ENCODE measurements at regions not wholly inside any gene's neighbourhood (a gene's known extent, or its start where the extent isn't known, plus 50 kb on each side); places are given as distances from the start of the nearest gene placed in this dataset.

DNA sequence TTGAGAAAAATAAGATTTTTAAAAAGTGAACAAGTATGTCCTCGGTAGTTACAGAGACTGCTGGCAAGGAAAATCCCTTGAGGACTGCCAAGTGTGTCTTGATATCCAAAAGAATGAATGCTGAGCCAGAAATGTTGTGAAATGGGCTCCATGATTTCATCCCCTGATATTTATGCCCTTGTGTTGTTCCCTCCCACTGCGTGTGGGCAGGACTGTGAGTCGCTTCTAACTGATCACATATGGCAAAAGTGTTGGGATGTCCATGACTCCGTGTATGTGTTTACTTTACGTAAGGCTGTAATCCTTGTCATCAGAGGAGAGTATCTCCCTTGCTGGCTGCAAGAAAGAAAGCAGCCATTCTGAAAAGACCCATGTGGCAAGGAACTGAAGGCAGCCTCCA is 285.1 kb downstream of the SS18 start:
- DNase-seq: no peak
- Mint-ChIP-seq H3K27ac (no peak overlapping the region), H3K27me3 (ENCODE audit: low read depth, poor library complexity) (peaks cover 4% of the 10 kb centered on the region), H3K4me3 (no peak overlapping the region), H3K36me3 (ENCODE audit: low read depth) (peaks cover 5% of the 10 kb centered on the region), H3K9me3 (peaks cover 10% of the 10 kb centered on the region), H3K4me1 (no peaks in the 10 kb centered on the region)
- TF ChIP-seq, protein P1, sequence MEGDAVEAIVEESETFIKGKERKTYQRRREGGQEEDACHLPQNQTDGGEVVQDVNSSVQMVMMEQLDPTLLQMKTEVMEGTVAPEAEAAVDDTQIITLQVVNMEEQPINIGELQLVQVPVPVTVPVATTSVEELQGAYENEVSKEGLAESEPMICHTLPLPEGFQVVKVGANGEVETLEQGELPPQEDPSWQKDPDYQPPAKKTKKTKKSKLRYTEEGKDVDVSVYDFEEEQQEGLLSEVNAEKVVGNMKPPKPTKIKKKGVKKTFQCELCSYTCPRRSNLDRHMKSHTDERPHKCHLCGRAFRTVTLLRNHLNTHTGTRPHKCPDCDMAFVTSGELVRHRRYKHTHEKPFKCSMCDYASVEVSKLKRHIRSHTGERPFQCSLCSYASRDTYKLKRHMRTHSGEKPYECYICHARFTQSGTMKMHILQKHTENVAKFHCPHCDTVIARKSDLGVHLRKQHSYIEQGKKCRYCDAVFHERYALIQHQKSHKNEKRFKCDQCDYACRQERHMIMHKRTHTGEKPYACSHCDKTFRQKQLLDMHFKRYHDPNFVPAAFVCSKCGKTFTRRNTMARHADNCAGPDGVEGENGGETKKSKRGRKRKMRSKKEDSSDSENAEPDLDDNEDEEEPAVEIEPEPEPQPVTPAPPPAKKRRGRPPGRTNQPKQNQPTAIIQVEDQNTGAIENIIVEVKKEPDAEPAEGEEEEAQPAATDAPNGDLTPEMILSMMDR (IDR thresholded peaks at IDR 0.05): no peak

DNA sequence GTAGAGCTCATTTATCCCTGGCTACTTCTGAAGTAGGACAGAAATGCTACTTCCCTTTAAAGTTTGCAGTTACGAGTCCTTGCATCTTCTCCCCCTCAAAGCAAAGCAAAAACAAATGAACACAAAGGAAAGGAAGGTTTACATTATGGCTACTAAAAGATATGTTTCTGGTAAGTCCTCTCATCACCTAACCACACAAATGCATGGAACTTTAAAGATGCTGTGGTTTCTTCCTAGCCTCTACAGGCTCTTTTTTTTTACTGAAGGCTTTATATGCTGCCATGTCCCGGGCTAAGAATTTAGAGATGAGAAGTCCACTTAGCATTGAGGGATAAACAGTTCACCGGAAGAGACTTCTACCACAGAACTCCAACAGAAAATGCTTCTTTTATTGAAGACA is 291.2 kb downstream of the SS18 start:
- Mint-ChIP-seq H3K4me1 (peaks cover 11% of the 10 kb centered on the region), H3K27me3 (ENCODE audit: low read depth, poor library complexity) (peaks cover 10% of the 10 kb centered on the region), H3K27ac (no peak overlapping the region), H3K4me3 (no peak overlapping the region), H3K9me3 (peaks cover 10% of the 10 kb centered on the region), H3K36me3 (ENCODE audit: low read depth) (peaks cover 5% of the 10 kb centered on the region)
- no peak for DNase-seq
- TF ChIP-seq, protein P1 (IDR thresholded peaks at IDR 0.05): no peak

DNA sequence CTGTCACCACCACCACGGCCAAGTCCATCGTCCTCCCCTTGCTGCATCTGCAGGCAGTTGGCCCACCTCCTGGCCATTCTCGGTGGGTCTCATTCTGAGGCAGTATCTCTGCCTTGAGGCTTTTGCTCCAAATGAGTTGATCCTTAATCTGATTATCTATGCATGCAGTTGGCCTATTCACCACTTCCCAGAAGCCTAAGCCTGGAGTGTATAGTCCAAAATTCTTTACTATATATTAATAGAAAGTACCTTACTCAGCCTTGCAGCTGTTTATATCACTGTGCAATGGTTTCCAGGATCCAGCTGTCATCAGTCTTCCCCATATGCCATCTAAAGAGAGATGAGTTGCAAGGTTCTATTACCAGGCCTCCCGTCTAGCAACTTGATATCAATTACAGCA is 292.4 kb downstream of the SS18 start:
- Mint-ChIP-seq H3K4me3 (no peak overlapping the region), H3K27ac (no peak overlapping the region), H3K9me3 (peaks cover 10% of the 10 kb centered on the region), H3K27me3 (ENCODE audit: low read depth, poor library complexity) (peaks cover 9% of the 10 kb centered on the region), H3K4me1 (peaks cover 11% of the 10 kb centered on the region), H3K36me3 (ENCODE audit: low read depth) (peaks cover 5% of the 10 kb centered on the region)
- no peak for DNase-seq
- TF ChIP-seq, protein P1 (IDR thresholded peaks at IDR 0.05): no peak

DNA sequence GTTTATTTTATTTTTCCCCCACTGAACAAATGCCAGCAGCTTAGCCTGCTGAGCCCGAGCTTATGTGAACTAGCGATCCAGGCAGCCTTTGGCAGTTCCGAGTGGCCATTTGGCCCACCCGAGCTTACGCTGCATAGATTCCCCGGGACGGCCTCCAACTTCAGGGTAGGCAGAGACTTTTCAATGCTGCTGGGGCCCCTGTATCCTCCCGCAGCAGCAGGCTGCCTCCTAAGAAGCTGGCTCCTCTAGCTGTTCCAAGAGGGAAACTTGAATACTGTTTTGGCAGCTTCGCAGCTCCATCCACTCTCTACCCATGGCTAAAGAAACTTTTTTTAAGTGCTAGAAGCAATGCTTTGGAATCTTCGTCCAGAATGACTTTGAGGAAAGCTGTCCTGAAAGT is 295.2 kb downstream of the SS18 start:
- Mint-ChIP-seq H3K9me3 (no peaks in the 10 kb centered on the region), H3K4me1 (peaks cover 11% of the 10 kb centered on the region), H3K36me3 (ENCODE audit: low read depth) (no peaks in the 10 kb centered on the region), H3K27me3 (ENCODE audit: low read depth, poor library complexity) (peaks cover 9% of the 10 kb centered on the region), H3K27ac (no peak overlapping the region), H3K4me3 (peak overlapping the region; percentile 40)
- TF ChIP-seq, protein P1 (IDR thresholded peaks at IDR 0.05): no peak
- DNase-seq: no peak

DNA sequence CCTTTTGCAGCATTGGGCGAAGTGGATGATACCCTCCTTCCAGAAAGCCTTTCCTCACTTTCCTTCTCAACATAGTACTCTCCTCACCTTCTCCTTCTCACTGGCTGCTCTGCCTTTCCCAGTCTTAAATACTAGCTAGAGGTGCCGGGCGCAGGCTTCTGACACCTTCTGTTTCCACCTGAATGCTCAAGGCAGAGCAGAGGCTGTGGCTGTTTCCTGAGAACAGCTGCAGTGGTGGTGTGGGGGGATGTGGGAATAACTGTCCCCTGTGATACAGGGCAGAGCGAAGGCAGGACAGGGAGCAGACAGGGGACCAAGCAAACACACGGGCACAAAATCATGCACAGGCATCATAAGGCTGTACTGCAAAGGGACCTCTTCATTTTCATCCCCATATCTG is 303.1 kb downstream of the SS18 start:
- H3K4me3 Mint-ChIP-seq: no peak overlapping the region
- H3K27me3 Mint-ChIP-seq (ENCODE audit: low read depth, poor library complexity): peaks cover 6% of the 10 kb centered on the region
- H3K27ac Mint-ChIP-seq: no peak overlapping the region
- H3K4me1 Mint-ChIP-seq: peaks cover 4% of the 10 kb centered on the region
- no peaks in the 10 kb centered on the region for H3K9me3 Mint-ChIP-seq
- DNase-seq: peak; percentile 5
- TF ChIP-seq, protein P1 (IDR thresholded peaks at IDR 0.05): no peak
- no peaks in the 10 kb centered on the region for H3K36me3 Mint-ChIP-seq (ENCODE audit: low read depth)

DNA sequence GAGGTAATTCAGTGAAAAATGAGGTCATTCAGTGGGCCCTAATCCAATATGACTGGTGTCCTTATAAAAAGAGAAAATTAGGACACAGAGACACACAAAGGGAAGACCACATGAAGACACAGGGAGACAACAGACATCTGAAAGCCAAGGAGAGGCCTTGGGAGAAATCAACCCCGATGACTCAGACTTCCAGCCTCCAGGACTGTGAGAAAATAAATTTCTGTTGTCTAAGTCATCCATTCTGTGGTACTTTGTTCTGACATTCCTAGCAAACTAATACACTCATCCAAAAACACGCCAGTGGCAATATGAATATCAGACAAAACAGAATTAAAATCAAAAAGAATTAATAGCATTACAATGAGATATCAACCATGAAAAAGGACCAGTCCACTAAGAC is 303.7 kb downstream of the SS18 start:
- H3K27me3 Mint-ChIP-seq (ENCODE audit: low read depth, poor library complexity): peaks cover 6% of the 10 kb centered on the region
- TF ChIP-seq, protein P1 (IDR thresholded peaks at IDR 0.05): no peak
- H3K36me3 Mint-ChIP-seq (ENCODE audit: low read depth): no peaks in the 10 kb centered on the region
- H3K4me1 Mint-ChIP-seq: peaks cover 4% of the 10 kb centered on the region
- no peaks in the 10 kb centered on the region for H3K9me3 Mint-ChIP-seq
- H3K4me3 Mint-ChIP-seq: no peak overlapping the region
- no peak for DNase-seq
- H3K27ac Mint-ChIP-seq: no peak overlapping the region
